ENCODE measurements at regions not wholly inside any gene's neighbourhood (a gene's known extent, or its start where the extent isn't known, plus 50 kb on each side); places are given as distances from the start of the nearest gene placed in this dataset.
"Not testable (repeated sequence)": the region's sequence is repeated elsewhere in the genome, so short reads cannot be mapped to it uniquely, and the experiment has no call there.

- DNase-seq (ENCODE audit: extremely low read depth in 1 of 11, low read depth in 9 of 11, low spot score in 4 of 11): peak in 1 of 11 donors; percentile 14
Observed at GRCh38 chr3:78177780-78178179, 1137.9 kb downstream of the ROBO2 start.

- no peak for DNase-seq (ENCODE audit: extremely low read depth in 1 of 11, low read depth in 9 of 11, low spot score in 4 of 11)
Observed at GRCh38 chr3:78178209-78178608, 1138.3 kb downstream of the ROBO2 start.

- DNase-seq (ENCODE audit: extremely low read depth in 1 of 11, low read depth in 9 of 11, low spot score in 4 of 11): no peak
Observed at GRCh38 chr3:78178740-78179363, 1139.0 kb downstream of the ROBO2 start.

- DNase-seq (ENCODE audit: extremely low read depth in 1 of 11, low read depth in 9 of 11, low spot score in 4 of 11): no peak
Observed at GRCh38 chr3:78183906-78184599, 1144.2 kb downstream of the ROBO2 start.

GRCh38 chr3:78186404-78186803 lies 1146.5 kb downstream of the ROBO2 start:
- DNase-seq (ENCODE audit: extremely low read depth in 1 of 11, low read depth in 9 of 11, low spot score in 4 of 11): no peak

GRCh38 chr3:78201091-78201490 lies 1161.2 kb downstream of the ROBO2 start:
- no peak for DNase-seq (ENCODE audit: extremely low read depth in 1 of 11, low read depth in 9 of 11, low spot score in 4 of 11)

GRCh38 chr3:78204977-78205376 lies 1165.1 kb downstream of the ROBO2 start:
- peak in 10 of 11 donors; percentile 13 to 46 (median 30) for DNase-seq (ENCODE audit: extremely low read depth in 1 of 11, low read depth in 9 of 11, low spot score in 4 of 11)

- DNase-seq (ENCODE audit: extremely low read depth in 1 of 11, low read depth in 9 of 11, low spot score in 4 of 11): no peak
Observed at GRCh38 chr3:78221300-78221699, 1181.4 kb downstream of the ROBO2 start.

GRCh38 chr3:78221796-78222195 lies 1181.9 kb downstream of the ROBO2 start:
- no peak for DNase-seq (ENCODE audit: extremely low read depth in 1 of 11, low read depth in 9 of 11, low spot score in 4 of 11)

GRCh38 chr3:78235841-78236240 lies 1195.9 kb downstream of the ROBO2 start:
- no peak for DNase-seq (ENCODE audit: extremely low read depth in 1 of 11, low read depth in 9 of 11, low spot score in 4 of 11)

GRCh38 chr3:78238811-78239210 lies 1198.9 kb downstream of the ROBO2 start:
- no peak for DNase-seq (ENCODE audit: extremely low read depth in 1 of 11, low read depth in 9 of 11, low spot score in 4 of 11)

GRCh38 chr3:78242724-78243123 lies 1202.8 kb downstream of the ROBO2 start:
- no peak for DNase-seq (ENCODE audit: extremely low read depth in 1 of 11, low read depth in 9 of 11, low spot score in 4 of 11)

- DNase-seq (ENCODE audit: extremely low read depth in 1 of 11, low read depth in 9 of 11, low spot score in 4 of 11): no peak
Observed at GRCh38 chr3:78244136-78244535, 1204.2 kb downstream of the ROBO2 start.

GRCh38 chr3:78249294-78249693 lies 1209.4 kb downstream of the ROBO2 start:
- no peak for DNase-seq (ENCODE audit: extremely low read depth in 1 of 11, low read depth in 9 of 11, low spot score in 4 of 11)

- DNase-seq (ENCODE audit: extremely low read depth in 1 of 11, low read depth in 9 of 11, low spot score in 4 of 11): no peak
Observed at GRCh38 chr3:78253860-78254259, 1214.0 kb downstream of the ROBO2 start.

GRCh38 chr3:78255403-78255802 lies 1215.5 kb downstream of the ROBO2 start:
- DNase-seq (ENCODE audit: extremely low read depth in 1 of 11, low read depth in 9 of 11, low spot score in 4 of 11): no peak

- DNase-seq (ENCODE audit: extremely low read depth in 1 of 11, low read depth in 9 of 11, low spot score in 4 of 11): no peak
Observed at GRCh38 chr3:78256123-78256522, 1216.2 kb downstream of the ROBO2 start.

GRCh38 chr3:78257951-78258530 lies 1218.1 kb downstream of the ROBO2 start:
- no peak for DNase-seq (ENCODE audit: extremely low read depth in 1 of 11, low read depth in 9 of 11, low spot score in 4 of 11)

GRCh38 chr3:78258798-78259197 lies 1218.9 kb downstream of the ROBO2 start:
- DNase-seq (ENCODE audit: extremely low read depth in 1 of 11, low read depth in 9 of 11, low spot score in 4 of 11): no peak

GRCh38 chr3:78260388-78260787 lies 1220.5 kb downstream of the ROBO2 start:
- DNase-seq (ENCODE audit: extremely low read depth in 1 of 11, low read depth in 9 of 11, low spot score in 4 of 11): no peak

GRCh38 chr3:78266550-78266949 lies 1226.7 kb downstream of the ROBO2 start:
- not testable (repeated sequence) for DNase-seq (ENCODE audit: extremely low read depth in 1 of 11, low read depth in 9 of 11, low spot score in 4 of 11)
